Mesenchymal stem cell (in vitro differentiated cells and primary cell): ENCODE measurements at regions not wholly inside any gene's neighbourhood (a gene's known extent, or its start where the extent isn't known, plus 50 kb on each side); places are given as distances from the start of the nearest gene placed in this dataset.
A peak's percentile ranks its signal among the peaks of the same experiment; 100 is the strongest.

Experiments used
- DNase-seq: peaks from one replicate; pipeline ENCODE4 v3.0.0-alpha.2; 2013
- H2AFZ ChIP-seq: one replicate; pipeline ENCODE4 v1.6.1; 2013; ENCODE audit warnings: low read depth, mild to moderate bottlenecking, control low read depth, inconsistent platforms, low read length, moderate library complexity
- H2AK5ac ChIP-seq: 2 replicates; pipeline ENCODE4 v1.6.1; 2013; ENCODE audit warnings: low read length, moderate library complexity, mild to moderate bottlenecking, inconsistent platforms; ENCODE audit not compliant: severe bottlenecking
- H2BK120ac ChIP-seq: one replicate; pipeline ENCODE4 v1.6.1; 2013; ENCODE audit warnings: low read depth, mild to moderate bottlenecking, inconsistent platforms, low read length, moderate library complexity
- H2BK12ac ChIP-seq, 2 experiments: one replicate each; pipeline ENCODE4 v1.6.1; 2013; ENCODE audit warnings: inconsistent platforms in 2 of 2, low read length in 2 of 2, mild to moderate bottlenecking in 2 of 2, moderate library complexity in 2 of 2, control low read depth in 1 of 2
- H2BK15ac ChIP-seq: one replicate; pipeline ENCODE4 v1.6.1; 2013; ENCODE audit warnings: mild to moderate bottlenecking, low read depth, inconsistent platforms; ENCODE audit not compliant: poor library complexity, severe bottlenecking
- H2BK5ac ChIP-seq: 2 replicates; pipeline ENCODE4 v1.6.1; 2013; ENCODE audit warnings: low read depth, mild to moderate bottlenecking, low read length, control low read depth, inconsistent platforms; ENCODE audit not compliant: poor library complexity, severe bottlenecking
- H3K14ac ChIP-seq, 2 experiments: one replicate each; pipeline ENCODE4 v1.6.1; 2013; ENCODE audit warnings: inconsistent platforms in 2 of 2, low read length in 2 of 2, control low read depth in 1 of 2, mild to moderate bottlenecking in 1 of 2, moderate library complexity in 1 of 2
- H3K18ac ChIP-seq, 2 experiments: one replicate each; pipeline ENCODE4 v1.6.1; 2013; ENCODE audit warnings: inconsistent platforms in 2 of 2, low read length in 2 of 2, control low read depth in 1 of 2, low read depth in 1 of 2, mild to moderate bottlenecking in 1 of 2
- H3K23ac ChIP-seq, 2 experiments: one replicate each; pipeline ENCODE4 v1.6.1; 2013; ENCODE audit warnings: inconsistent platforms in 2 of 2, low read length in 2 of 2, mild to moderate bottlenecking in 2 of 2, moderate library complexity in 2 of 2, control low read depth in 1 of 2
- H3K27ac ChIP-seq: 2 replicates; pipeline ENCODE4 v1.5.1; 2013; ENCODE audit warnings: mild to moderate bottlenecking, moderate library complexity, low read length, control low read depth, inconsistent platforms; ENCODE audit not compliant: poor library complexity, severe bottlenecking
- H3K27me3 ChIP-seq, 2 experiments: 2 replicates each; pipeline versions ENCODE4 v1.6.1 to v1.7.0; 2013; ENCODE audit warnings: low read length in 2 of 2, mild to moderate bottlenecking in 2 of 2, moderate library complexity in 2 of 2, control low read depth in 1 of 2, inconsistent platforms in 1 of 2; ENCODE audit not compliant: control insufficient read depth in 1 of 2, insufficient read depth in 1 of 2
- H3K36me3 ChIP-seq, 2 experiments: 2 replicates each; pipeline versions ENCODE4 v1.6.1 to v1.7.0; 2013; ENCODE audit warnings: low read length in 2 of 2, control low read depth in 1 of 2, inconsistent platforms in 1 of 2, low read depth in 1 of 2, mild to moderate bottlenecking in 1 of 2; ENCODE audit not compliant: insufficient read depth in 2 of 2, control insufficient read depth in 1 of 2
- H3K4ac ChIP-seq, 2 experiments: one replicate each; pipeline ENCODE4 v1.6.1; 2013; ENCODE audit warnings: inconsistent platforms in 2 of 2, low read length in 2 of 2, mild to moderate bottlenecking in 2 of 2, moderate library complexity in 2 of 2, control low read depth in 1 of 2, low read depth in 1 of 2
- H3K4me1 ChIP-seq: 2 replicates; pipeline ENCODE4 v1.6.1; 2013; ENCODE audit warnings: low read depth, low read length, control low read depth; ENCODE audit not compliant: control insufficient read depth, insufficient read depth
- H3K4me2 ChIP-seq: 2 replicates; pipeline ENCODE4 v1.6.1; 2013; ENCODE audit warnings: low read length, mild to moderate bottlenecking, inconsistent platforms; ENCODE audit not compliant: poor library complexity, severe bottlenecking
- H3K4me3 ChIP-seq, 2 experiments: 2 replicates each; pipeline versions ENCODE4 v1.5.1 to v1.7.0; 2013; ENCODE audit warnings: low read length in 2 of 2, mild to moderate bottlenecking in 2 of 2, control low read depth in 1 of 2, low read depth in 1 of 2; ENCODE audit not compliant: insufficient read depth in 1 of 2
- H3K79me1 ChIP-seq: replicated peaks from 2 replicates; pipeline ENCODE4 v1.6.1; 2013; ENCODE audit warnings: mild to moderate bottlenecking, control low read depth, low read length, inconsistent platforms; ENCODE audit not compliant: poor library complexity, severe bottlenecking
- H3K9ac ChIP-seq: 2 replicates; pipeline ENCODE4 v1.7.0; 2013; ENCODE audit warnings: mild to moderate bottlenecking, low read length, moderate library complexity
- H3K9me3 ChIP-seq: 2 replicates; pipeline ENCODE4 v1.7.0; 2013; ENCODE audit warnings: mild to moderate bottlenecking, low read length; ENCODE audit not compliant: control insufficient read depth
- H4K8ac ChIP-seq: one replicate; pipeline ENCODE4 v1.6.1; 2013; ENCODE audit warnings: inconsistent platforms, mild to moderate bottlenecking, low read length, moderate library complexity
- H4K91ac ChIP-seq: one replicate; pipeline ENCODE4 v1.6.1; 2013; ENCODE audit warnings: mild to moderate bottlenecking, low read length, inconsistent platforms
- WGBS: methylation state at CpG from one replicate; pipeline ENCODE4 v1.1.7; 2013; ENCODE audit warnings: mixed read lengths; 5-methylcytosine and 5-hydroxymethylcytosine counted together

- no peak overlapping the region for H3K18ac ChIP-seq
- 82% methylated on average over 14 of the region's 14 CpGs for WGBS
- H2AK5ac ChIP-seq = no peak overlapping the region
- H3K79me1 ChIP-seq = no peaks in the 10 kb centered on the region
- H3K4ac ChIP-seq = no peak overlapping the region
- no peaks in the 10 kb centered on the region for H3K9me3 ChIP-seq
- H2BK5ac ChIP-seq = no peak overlapping the region
- no peak overlapping the region for H3K14ac ChIP-seq
- no peak overlapping the region for H2BK12ac ChIP-seq
- H4K8ac ChIP-seq = no peak overlapping the region
- H3K9ac ChIP-seq = no peak overlapping the region
- H3K36me3 ChIP-seq = no peaks in the 10 kb centered on the region
- no peak overlapping the region for H3K4me3 ChIP-seq
- H3K4me2 ChIP-seq = no peak overlapping the region
- no peak overlapping the region for H4K91ac ChIP-seq
- no peak overlapping the region for H2BK15ac ChIP-seq
- H3K27me3 ChIP-seq = peaks cover 0 to 6% of the 10 kb centered on the region in 2 experiments
- H2BK120ac ChIP-seq = no peak overlapping the region
- no peak overlapping the region for H3K27ac ChIP-seq
- no peak overlapping the region for H2AFZ ChIP-seq
- H3K4me1 ChIP-seq = no peaks in the 10 kb centered on the region
- no peak for DNase-seq
- no peak overlapping the region for H3K23ac ChIP-seq
Observed at GRCh38 chr18:75531212-75531850, 103.8 kb upstream of the SMIM21 start.

GRCh38 chr18:75530566-75531211, 103.2 kb upstream of the SMIM21 start:
- WGBS = 63% methylated on average over 7 of the region's 7 CpGs
- Histone ChIP-seq H3K4me1 (no peaks in the 10 kb centered on the region), H2BK12ac (no peak overlapping the region), H2BK120ac (no peak overlapping the region), H3K27ac (no peak overlapping the region), H2BK15ac (no peak overlapping the region), H3K4ac (no peak overlapping the region), H3K4me2 (no peak overlapping the region), H3K27me3 (peaks cover 0 to 6% of the 10 kb centered on the region in 2 experiments), H3K14ac (no peak overlapping the region), H3K79me1 (no peaks in the 10 kb centered on the region), H2BK5ac (no peak overlapping the region), H2AK5ac (no peak overlapping the region), H3K23ac (no peak overlapping the region), H3K9me3 (no peaks in the 10 kb centered on the region), H4K91ac (no peak overlapping the region), H3K9ac (no peak overlapping the region), H3K4me3 (no peak overlapping the region), H3K18ac (no peak overlapping the region), H3K36me3 (no peaks in the 10 kb centered on the region), H4K8ac (no peak overlapping the region), H2AFZ (no peak overlapping the region)
- DNase-seq = peak; percentile 24

GRCh38 chr18:75530118-75530517, 102.6 kb upstream of the SMIM21 start:
- Histone ChIP-seq H3K4me3 (no peak overlapping the region), H2BK15ac (no peak overlapping the region), H3K14ac (no peak overlapping the region), H3K79me1 (no peaks in the 10 kb centered on the region), H3K36me3 (no peaks in the 10 kb centered on the region), H4K8ac (no peak overlapping the region), H3K23ac (no peak overlapping the region), H3K4me1 (no peaks in the 10 kb centered on the region), H3K9me3 (no peaks in the 10 kb centered on the region), H2AFZ (no peak overlapping the region), H2BK5ac (no peak overlapping the region), H4K91ac (no peak overlapping the region), H2BK12ac (no peak overlapping the region), H2BK120ac (no peak overlapping the region), H2AK5ac (no peak overlapping the region), H3K27me3 (peaks cover 0 to 6% of the 10 kb centered on the region in 2 experiments), H3K27ac (no peak overlapping the region), H3K4ac (no peak overlapping the region), H3K9ac (no peak overlapping the region), H3K18ac (no peak overlapping the region), H3K4me2 (no peak overlapping the region)
- no peak for DNase-seq
- 89% methylated on average over 3 of the region's 4 CpGs for WGBS

GRCh38 chr18:75529394-75529793, 101.9 kb upstream of the SMIM21 start:
- H4K91ac ChIP-seq = no peak overlapping the region
- no peak overlapping the region for H3K23ac ChIP-seq
- H3K9me3 ChIP-seq = no peaks in the 10 kb centered on the region
- H2BK5ac ChIP-seq = no peak overlapping the region
- no peaks in the 10 kb centered on the region for H3K4me1 ChIP-seq
- H3K14ac ChIP-seq = no peak overlapping the region
- H3K4ac ChIP-seq = no peak overlapping the region
- no peak overlapping the region for H2BK12ac ChIP-seq
- H4K8ac ChIP-seq = no peak overlapping the region
- no peak overlapping the region for H3K9ac ChIP-seq
- H3K18ac ChIP-seq = no peak overlapping the region
- no peak overlapping the region for H3K27ac ChIP-seq
- no peaks in the 10 kb centered on the region for H3K36me3 ChIP-seq
- WGBS = 86% methylated on average over 8 of the region's 8 CpGs
- H2AK5ac ChIP-seq = no peak overlapping the region
- H3K79me1 ChIP-seq = no peaks in the 10 kb centered on the region
- no peak overlapping the region for H3K4me3 ChIP-seq
- H2BK120ac ChIP-seq = no peak overlapping the region
- H2AFZ ChIP-seq = no peak overlapping the region
- H2BK15ac ChIP-seq = no peak overlapping the region
- H3K27me3 ChIP-seq = peaks cover 0 to 10% of the 10 kb centered on the region in 2 experiments
- DNase-seq = no peak
- H3K4me2 ChIP-seq = no peak overlapping the region
